LNCAP (cell line): ENCODE measurements at regions not wholly inside any gene's neighbourhood (a gene's known extent, or its start where the extent isn't known, plus 50 kb on each side); places are given as distances from the start of the nearest gene placed in this dataset.

Source experiments
- CTCF ChIP-seq: fragments of 450-650 bp; IDR thresholded peaks from 2 replicates; pipeline ENCODE4 v1.5.1; 2017; ENCODE audit warnings: mild to moderate bottlenecking

DNA sequence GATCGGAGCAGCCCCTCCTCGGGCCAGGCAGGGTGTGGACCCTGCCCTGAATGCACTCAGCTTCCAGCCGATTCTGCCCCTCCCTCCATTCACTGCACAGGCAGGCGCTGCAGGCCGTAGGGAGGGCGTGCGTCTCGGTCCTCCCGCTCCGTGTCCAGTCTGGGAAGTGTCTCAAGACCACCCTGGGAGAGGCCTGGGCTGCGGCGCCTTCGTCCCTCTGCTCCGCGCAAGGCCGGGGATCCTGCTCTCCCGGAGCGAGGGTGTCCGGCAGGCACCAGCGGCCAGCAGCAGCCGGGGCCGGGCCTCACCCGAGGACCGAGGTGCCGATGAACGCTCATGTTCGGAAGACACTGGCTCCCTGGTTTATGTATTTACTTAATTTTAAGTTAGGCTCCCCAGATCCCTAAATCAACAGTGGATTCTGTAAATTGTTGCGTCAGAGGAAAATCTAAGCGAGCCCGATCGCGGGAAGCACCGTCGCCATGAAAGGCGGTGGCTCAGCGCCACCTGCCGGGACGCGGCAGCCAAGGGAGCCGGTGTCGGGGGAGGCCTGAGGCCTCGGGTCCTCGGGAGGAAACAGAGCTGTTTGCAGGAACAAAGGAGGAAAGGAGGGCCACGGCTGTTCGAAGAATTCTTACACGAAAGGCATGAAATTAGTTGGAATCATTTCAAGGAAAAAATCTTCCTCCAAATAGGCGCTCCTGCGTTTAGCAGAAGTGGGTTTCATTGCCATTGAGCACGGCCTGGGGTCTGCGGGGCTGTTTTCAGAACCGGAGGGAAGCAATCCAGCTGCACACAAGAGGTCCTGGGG lies 195.3 kb downstream of the BRD1 start:
- TF ChIP-seq CTCF, result peak; percentile 96

GRCh38 chr22:49630448-49630946 lies 197.2 kb downstream of the BRD1 start:
- TF ChIP-seq CTCF, result no peak

GRCh38 chr22:49629586-49630447 lies 197.9 kb downstream of the BRD1 start:
- TF ChIP-seq CTCF, result no peak

DNA sequence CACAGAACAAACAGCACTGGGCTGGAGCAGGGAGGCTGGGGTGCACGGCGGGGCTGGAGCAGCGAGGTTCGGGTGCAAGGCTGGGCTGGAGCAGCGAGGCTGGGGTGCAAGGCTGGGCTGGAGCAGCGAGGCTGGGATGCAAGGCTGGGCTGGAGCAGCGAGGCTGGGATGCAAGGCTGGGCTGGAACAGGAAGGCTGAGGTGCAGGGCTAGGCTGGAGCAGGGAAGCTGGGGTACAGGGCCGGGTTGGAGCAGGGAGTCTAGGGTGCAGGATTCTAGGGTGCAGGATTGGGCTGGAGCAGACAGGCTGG lies 198.5 kb downstream of the BRD1 start:
- no peak for TF ChIP-seq CTCF

DNA sequence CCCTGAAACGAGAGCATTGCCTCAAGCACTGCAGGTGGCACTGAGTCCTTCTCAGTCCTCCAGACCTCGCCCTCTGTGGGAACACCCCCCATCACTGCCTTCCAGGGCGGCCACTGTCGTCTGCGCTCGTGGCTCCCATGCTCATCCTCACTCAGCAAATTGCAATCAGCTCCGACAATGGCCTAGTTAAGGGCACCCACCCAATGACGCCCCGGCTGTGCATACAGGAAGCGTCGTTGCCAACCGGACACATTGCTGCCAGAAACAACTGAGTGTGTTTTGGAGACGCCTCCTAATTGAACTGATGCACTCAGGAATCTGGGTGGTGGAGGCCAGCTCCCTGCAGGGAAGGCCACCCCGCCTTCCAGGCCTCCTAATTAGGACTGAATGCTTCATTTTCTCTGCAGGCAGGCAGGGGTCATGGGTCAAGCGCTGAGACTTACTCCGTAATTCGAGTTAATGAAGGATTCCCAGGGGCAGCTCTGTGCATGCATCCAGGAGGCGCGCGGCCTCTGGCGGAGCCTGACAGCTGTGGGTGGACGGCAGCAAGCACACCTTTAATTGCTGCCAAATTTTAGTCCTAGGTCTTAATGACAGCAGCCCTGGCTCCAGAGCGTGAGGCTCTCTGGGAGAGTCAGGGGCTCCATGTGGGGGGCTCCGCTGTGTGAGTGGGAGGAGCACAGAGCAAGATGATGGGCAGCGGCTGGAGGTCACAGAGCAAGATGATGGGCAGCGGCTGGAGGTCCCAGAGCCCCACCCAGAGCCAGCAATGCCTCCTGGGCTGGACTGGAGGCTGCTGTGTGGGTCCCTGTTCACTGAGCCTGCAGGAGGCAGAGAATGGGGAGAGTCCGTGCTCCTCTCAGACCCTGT lies 199.0 kb downstream of the BRD1 start:
- TF ChIP-seq CTCF, result no peak

GRCh38 chr22:49627217-49628181 lies 200.2 kb downstream of the BRD1 start:
- no peak for TF ChIP-seq CTCF
